GM18951 (cell line): ENCODE measurements at regions not wholly inside any gene's neighbourhood (a gene's known extent, or its start where the extent isn't known, plus 50 kb on each side); places are given as distances from the start of the nearest gene placed in this dataset.

Experiments
- POLR2A ChIP-seq: IDR thresholded peaks from 4 replicates; pipeline ENCODE4 v1.6.1; 2011; ENCODE audit warnings: mild to moderate bottlenecking; ENCODE audit not compliant: insufficient read length, insufficient read depth; ENCODE audit errors: extremely low read depth
- in situ Hi-C: fragments of 300-500 bp; cut with MboI; formaldehyde crosslinking; loops from one replicate; pipeline ENCODE4 v1.12.0; 2022; ENCODE audit warnings: low sequenced_read_pairs, mixed read lengths, inconsistent platforms; ENCODE audit not compliant: unreplicated experiment

DNA sequence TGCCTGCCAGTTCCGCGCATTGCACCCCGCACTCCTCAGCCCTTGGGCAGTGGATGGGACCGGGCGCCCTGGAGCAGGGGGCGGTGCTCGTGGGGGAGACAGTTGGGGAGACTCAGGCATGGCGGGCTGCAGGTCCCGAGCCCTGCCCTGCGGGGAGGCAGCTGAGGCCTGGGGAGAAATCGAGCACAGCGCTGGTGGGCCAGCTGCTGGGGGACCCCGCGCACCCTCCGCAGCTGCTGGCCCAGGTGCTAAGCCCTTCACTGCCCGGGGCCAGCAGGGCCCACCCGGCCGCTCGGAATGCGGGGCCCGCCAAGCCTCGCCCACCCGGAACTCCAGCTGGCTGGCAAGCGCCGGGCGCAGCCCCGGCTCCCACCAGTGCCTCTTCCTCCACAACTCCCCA lies 488.8 kb upstream of the CHST9 start:
- TF ChIP-seq POLR2A = no peak
- in situ Hi-C loops = no loop called here

GRCh38 chr18:27668158-27668557 lies 483.1 kb upstream of the CHST9 start:
- in situ Hi-C loops = no loop called here
- TF ChIP-seq POLR2A = no peak

DNA sequence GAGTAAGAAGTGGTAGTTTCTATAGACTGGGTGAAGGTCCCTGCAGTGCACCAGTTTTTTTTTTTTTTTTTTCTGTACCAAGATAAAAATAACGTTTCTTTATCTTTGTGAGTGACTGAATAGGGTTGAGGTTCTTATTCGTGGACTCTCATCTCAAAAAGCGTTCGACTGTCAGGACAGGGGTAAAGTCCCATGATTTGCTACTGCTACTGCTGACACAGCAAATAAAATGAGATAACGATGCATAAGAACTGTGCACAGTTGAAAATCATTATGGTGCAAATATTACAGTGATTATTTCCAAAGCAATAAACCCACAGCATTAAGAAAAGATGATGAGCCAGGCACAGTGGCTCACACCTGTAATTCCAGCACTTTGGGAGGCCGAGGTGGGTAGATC lies 482.0 kb upstream of the CHST9 start:
- TF ChIP-seq POLR2A = no peak

GRCh38 chr18:27666016-27666415 lies 480.9 kb upstream of the CHST9 start:
- TF ChIP-seq POLR2A = no peak
- in situ Hi-C loops = no loop called here

More for the DNA sequence above, 482.0 kb upstream of the CHST9 start:
- in situ Hi-C loops = no loop called here

- in situ Hi-C loops = no loop called here
- TF ChIP-seq POLR2A = no peak
These were observed 480.2 kb upstream of the CHST9 start for GRCh38 chr18:27665264-27665799.

- TF ChIP-seq POLR2A = no peak
- in situ Hi-C loops = no loop called here
These were observed 477.8 kb upstream of the CHST9 start for GRCh38 chr18:27662949-27663348.

GRCh38 chr18:27662537-27662936 lies 477.4 kb upstream of the CHST9 start:
- in situ Hi-C loops = no loop called here
- TF ChIP-seq POLR2A = no peak

DNA sequence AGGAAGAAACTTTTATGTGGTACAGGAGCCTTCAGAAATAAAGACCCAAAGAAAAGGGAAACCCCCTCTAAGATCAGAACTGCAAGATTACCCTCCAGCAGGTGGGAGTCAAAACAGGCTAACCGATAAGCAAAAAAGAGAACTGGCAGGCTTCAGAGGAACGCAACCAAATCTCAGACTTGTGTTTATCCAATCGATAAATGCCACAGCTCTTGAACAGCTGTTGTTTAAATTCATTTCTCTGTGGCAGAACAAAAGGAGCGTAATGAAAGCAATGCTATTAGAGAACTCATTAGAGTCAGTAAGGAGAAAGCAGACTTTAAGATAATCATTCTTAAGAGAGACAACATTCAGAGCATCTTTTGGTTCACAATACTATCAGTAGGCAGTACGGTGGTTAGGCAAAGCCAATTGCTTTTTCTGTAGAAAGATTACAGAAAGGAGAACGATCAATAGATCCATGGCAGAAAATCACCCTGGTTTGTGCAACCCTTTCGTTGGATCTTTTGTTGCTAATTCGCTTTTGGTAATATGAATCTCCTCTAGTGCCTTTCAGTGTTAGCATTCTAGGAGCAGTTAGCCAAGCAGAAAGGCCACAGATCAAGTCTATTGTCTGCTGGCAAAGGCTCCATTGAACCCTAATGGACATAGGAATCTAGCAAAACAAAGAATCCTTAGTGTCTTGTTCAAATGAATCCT lies 476.4 kb upstream of the CHST9 start:
- in situ Hi-C loops = no loop called here
- TF ChIP-seq POLR2A = no peak

GRCh38 chr18:27656905-27657304 lies 471.8 kb upstream of the CHST9 start:
- in situ Hi-C loops = no loop called here
- TF ChIP-seq POLR2A = no peak

GRCh38 chr18:27656167-27656778 lies 471.2 kb upstream of the CHST9 start:
- in situ Hi-C loops = no loop called here
- TF ChIP-seq POLR2A = no peak

GRCh38 chr18:27653247-27653646 lies 468.1 kb upstream of the CHST9 start:
- TF ChIP-seq POLR2A = no peak
- in situ Hi-C loops = no loop called here

DNA sequence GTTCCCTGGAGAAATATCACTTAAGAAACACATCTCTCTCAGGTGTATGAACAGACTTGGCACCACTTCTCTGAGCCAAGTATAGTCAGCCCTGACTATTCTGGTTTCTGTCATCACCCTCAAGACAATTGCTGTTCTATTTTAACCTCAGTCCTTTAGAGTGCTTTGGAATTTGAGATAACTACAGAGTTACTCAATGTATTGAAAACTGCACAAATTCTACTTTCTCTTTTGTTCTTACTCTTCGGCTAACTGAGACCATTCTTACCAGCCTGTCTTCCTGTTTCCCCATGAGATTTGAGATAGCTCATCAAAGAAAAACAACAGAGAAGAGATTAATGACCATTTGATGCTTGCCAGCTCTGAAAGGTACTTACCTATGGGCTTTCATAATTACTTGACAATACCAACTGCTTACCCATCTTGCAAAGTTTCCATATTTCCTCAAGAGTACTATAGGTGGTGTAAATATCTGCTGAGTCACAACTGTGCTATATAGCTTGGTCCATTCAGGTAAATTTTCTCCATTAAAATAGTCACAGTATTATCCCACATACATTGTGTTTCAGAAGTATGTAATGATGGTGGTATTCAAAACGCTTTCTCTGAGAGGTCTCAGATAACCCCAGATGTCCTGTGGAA lies 467.5 kb upstream of the CHST9 start:
- in situ Hi-C loops = no loop called here
- TF ChIP-seq POLR2A = no peak

DNA sequence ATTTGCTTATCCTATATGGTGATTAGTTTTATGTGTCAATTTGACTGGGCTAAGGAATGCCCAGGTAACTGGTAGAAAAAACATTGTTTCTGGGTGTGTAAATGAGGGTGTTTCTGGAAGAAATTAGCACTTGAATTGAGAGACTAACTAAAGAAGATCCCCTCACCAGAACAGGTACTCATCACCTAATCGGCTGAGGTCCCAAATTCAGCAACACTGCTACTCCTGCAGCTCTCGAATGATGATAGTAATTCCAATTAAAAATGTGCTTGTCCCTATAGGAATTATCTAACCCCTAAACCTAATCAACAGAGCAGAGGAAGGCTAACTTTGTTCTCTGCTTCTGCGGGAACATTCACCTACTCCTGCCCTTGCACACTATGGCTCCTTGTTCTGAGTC lies 464.5 kb upstream of the CHST9 start:
- in situ Hi-C loops = no loop called here

DNA sequence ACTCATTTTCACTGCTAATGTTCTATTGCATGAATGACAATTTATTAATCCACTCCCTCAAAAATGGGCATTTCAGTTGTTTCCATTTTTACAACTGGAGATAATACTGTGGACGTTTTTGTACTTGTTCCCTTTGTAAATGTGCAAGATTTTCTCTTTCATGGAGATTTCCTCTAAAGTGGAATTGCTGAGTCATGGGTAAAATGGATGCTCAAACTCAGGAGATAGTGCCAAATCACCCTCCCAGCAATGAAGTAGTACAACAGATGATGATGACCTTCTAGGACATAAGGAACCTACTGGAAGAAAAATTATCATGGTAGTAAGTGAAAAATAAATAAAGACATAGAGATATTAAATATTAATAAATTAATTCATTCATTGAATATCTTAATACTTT lies 460.8 kb upstream of the CHST9 start:
- in situ Hi-C loops = no loop called here
- no peak for TF ChIP-seq POLR2A

More for the DNA sequence above, 464.5 kb upstream of the CHST9 start:
- no peak for TF ChIP-seq POLR2A
